Suprapubic skin (tissue), 4 donors: ENCODE measurements at regions not wholly inside any gene's neighbourhood (a gene's known extent, or its start where the extent isn't known, plus 50 kb on each side); places are given as distances from the start of the nearest gene placed in this dataset.

Experiments
- CTCF ChIP-seq, 2 donors: fragments of 200-600 bp in 1 of 2; fragments of 450-650 bp in 1 of 2; sonication (generic) in 1 of 2; IDR thresholded peaks; one replicate each; pipeline ENCODE4 v1.5.1; 2016 to 2019; ENCODE audit warnings: antibody characterized with exemption in 2 of 2, mild to moderate bottlenecking in 1 of 2, moderate library complexity in 1 of 2
- EP300 ChIP-seq: sonication (generic); formaldehyde crosslinking; IDR thresholded peaks from one replicate; pipeline ENCODE4 v1.6.1; 2017; ENCODE audit warnings: antibody characterized with exemption
- POLR2A ChIP-seq, 2 donors: fragments of 450-650 bp; IDR thresholded peaks; one replicate each; pipeline ENCODE4 v1.6.1; 2017; ENCODE audit warnings: antibody characterized with exemption in 2 of 2, mild to moderate bottlenecking in 2 of 2, moderate library complexity in 2 of 2
- POLR2AphosphoS5 ChIP-seq, 3 donors: sonication (generic); formaldehyde crosslinking; IDR thresholded peaks; one replicate each; pipeline ENCODE4 v1.6.1; 2017; ENCODE audit warnings: antibody characterized with exemption in 3 of 3

GRCh38 chr13:68199271-68199670 lies 969.1 kb upstream of the PCDH9 start:
- no peak for TF ChIP-seq CTCF (IDR thresholded peaks at IDR 0.05)
- no peak for TF ChIP-seq POLR2A (IDR thresholded peaks at IDR 0.05)
- TF ChIP-seq POLR2AphosphoS5 (IDR thresholded peaks at IDR 0.05) = no peak
- TF ChIP-seq EP300 = no peak
